AG09309 (cell line): ENCODE measurements at regions not wholly inside any gene's neighbourhood (a gene's known extent, or its start where the extent isn't known, plus 50 kb on each side); places are given as distances from the start of the nearest gene placed in this dataset.

ENCODE experiments used
- DNase-seq: peaks from one replicate; pipeline ENCODE4 v3.0.0-alpha.2; 2010; ENCODE audit warnings: low read depth
- H3K4me3 ChIP-seq: 2 replicates; pipeline ENCODE4 v1.5.1; 2011; ENCODE audit warnings: mild to moderate bottlenecking, low read depth, low read length, moderate library complexity; ENCODE audit not compliant: control insufficient read depth
- TF ChIP-seq, protein P1 (sequence below): IDR thresholded peaks from 2 replicates; pipeline ENCODE4 v1.5.1; 2011; ENCODE audit warnings: mild to moderate bottlenecking, low read depth, low read length, inconsistent platforms; ENCODE audit not compliant: insufficient read depth, control insufficient read depth; ENCODE audit errors: missing control alignments

DNA sequence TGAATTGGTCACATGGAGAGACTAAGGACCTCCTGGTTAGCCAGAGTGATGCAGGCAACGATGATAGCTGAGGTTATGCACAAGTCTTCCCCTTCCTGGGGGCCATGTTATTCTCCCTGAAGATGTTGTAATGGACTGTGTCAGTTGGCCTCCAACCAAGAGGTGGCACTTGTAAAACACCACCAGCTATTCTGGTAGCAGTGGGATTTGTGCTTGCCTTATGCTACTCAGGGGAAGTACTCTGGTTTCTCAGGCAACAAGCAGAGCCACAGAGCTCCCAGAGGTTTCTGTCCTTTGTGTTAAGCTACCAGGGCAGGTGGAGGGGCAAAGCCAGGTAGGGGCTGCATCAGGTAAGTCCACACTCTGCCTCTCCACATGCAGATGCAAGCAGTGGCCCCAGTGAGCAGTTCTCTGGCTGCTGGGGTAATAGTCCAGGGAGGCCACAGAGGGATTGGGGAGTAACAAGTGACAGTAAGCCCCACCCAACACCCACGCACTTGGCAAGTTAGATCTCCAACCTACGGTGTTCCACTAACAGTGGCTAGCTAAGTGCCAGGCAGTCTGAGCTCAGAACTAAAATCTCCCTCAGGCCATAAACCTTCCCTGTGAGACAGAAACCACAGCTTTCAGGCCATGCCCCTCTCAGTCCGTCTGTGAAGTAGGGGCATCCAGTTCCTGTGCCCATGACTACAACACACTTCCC, 99.7 kb downstream of the RND3 start:
- no peak for DNase-seq
- no peak overlapping the region for H3K4me3 ChIP-seq
- TF ChIP-seq, protein P1, sequence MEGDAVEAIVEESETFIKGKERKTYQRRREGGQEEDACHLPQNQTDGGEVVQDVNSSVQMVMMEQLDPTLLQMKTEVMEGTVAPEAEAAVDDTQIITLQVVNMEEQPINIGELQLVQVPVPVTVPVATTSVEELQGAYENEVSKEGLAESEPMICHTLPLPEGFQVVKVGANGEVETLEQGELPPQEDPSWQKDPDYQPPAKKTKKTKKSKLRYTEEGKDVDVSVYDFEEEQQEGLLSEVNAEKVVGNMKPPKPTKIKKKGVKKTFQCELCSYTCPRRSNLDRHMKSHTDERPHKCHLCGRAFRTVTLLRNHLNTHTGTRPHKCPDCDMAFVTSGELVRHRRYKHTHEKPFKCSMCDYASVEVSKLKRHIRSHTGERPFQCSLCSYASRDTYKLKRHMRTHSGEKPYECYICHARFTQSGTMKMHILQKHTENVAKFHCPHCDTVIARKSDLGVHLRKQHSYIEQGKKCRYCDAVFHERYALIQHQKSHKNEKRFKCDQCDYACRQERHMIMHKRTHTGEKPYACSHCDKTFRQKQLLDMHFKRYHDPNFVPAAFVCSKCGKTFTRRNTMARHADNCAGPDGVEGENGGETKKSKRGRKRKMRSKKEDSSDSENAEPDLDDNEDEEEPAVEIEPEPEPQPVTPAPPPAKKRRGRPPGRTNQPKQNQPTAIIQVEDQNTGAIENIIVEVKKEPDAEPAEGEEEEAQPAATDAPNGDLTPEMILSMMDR: no peak

DNA sequence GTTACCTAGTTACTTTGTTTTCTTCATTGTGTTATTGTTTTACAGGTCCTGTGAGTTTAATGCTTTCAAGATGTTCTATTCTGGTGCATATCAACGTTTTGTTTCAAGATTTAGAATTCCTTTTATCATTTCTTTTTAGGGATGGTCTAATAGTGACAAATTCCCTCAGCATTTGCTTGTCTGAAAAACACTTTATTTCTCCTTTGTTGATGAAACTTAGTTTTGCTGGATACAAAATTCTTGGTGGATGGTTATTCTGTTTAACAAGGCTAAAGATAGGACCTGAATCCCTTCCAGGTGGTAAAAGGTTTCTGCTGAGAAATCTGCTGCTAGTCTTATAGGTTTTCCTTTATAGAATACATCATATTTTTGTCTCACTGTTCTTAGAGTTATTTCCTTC, 102.3 kb downstream of the RND3 start:
- no peak overlapping the region for H3K4me3 ChIP-seq
- DNase-seq: no peak
- TF ChIP-seq, protein P1: no peak

DNA sequence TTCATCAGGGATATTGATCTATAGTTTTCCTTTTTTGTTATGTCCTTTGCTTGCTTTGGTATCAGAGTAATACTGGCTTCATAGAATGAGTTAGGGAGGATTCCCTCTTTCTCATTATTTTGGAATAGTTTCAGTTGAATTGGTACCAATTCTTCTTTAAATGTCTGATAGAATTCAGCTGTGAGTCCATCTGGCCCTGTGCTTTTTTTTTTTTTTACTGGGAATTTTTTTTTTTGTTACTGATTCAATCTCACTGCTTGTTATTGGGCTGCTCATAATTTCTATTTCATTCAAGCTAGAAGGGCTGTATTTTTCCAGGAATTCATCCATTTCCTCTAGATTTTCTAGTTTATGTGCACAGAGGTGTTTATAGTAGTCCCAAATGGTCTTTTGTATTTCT, 103.9 kb downstream of the RND3 start:
- no peak overlapping the region for H3K4me3 ChIP-seq
- TF ChIP-seq, protein P1: no peak
- no peak for DNase-seq

DNA sequence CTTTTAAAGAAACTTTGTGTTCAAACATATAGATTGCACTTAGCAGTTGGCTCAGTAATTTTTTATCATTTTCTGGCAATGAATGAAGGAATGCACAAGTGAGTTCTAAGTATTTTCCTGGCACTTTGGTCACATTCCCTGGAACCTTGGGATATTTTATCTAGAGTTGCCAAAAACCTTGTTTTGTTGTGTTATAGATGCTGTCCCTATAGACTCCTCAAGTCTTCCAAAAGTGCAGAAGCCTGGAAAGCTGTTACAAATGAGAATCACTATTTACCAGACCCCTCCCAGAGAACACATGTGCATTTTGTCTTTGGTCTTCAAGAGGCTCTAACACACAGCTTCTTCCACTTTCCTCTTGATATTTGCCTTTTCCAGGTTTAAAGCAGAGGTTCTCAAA, 108.3 kb downstream of the RND3 start:
- no peak overlapping the region for H3K4me3 ChIP-seq
- DNase-seq: no peak
- TF ChIP-seq, protein P1: no peak

DNA sequence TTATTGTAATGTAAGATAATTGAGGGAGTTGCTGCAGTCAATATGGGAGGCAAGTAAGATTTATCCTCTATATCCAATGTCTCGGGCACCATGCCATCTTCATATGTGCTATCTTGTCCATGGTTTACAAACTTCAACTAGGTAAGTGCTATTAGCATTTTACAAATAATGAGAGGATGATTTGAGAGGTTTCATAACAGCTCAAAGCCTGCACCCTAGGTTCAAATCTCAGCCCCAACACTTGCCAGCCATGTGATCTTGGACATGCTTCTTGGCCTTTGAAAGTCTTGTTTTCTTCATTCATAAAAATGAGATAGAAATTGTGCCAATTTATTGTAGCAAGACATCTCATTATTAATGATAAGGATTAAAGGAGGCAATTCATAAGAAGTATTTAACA, 108.8 kb downstream of the RND3 start:
- TF ChIP-seq, protein P1: no peak
- no peak for DNase-seq
- H3K4me3 ChIP-seq: no peak overlapping the region

DNA sequence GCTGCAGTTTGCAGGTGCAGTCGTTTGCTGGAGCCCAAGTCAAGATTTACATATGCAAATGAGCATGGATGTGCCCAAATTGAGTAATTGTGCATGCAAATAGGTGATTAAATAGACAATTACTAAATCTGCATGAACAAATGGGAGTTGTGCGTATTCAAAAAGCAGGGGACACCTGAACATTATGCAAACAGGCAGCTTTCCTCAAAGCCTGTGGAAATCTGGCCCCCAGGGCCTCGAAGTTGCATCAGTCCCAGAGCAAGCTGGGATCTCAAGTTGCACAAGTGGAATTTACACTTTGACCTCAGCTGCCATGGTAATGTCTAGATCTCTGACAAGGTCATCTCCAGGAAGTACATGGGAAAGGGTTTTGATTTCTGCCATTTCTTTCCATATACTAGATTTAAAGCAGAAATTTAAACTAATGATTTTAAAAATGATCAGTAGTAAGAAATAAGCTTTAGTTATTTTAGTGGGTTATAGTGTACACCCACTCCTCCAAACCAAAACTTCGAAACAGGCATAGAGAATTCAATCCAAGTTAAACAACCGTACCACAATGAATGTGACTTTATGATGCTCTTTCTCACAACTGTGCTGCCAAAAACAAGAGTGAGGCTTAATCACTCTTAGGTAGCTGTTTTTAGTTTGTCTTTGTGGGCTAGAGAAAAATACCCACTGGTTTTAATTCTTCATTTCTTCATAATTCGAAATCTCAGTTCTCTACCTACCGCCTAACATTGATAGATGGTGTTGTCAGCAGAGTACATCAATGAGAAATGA, 110.7 kb downstream of the RND3 start:
- TF ChIP-seq, protein P1: no peak
- H3K4me3 ChIP-seq: no peak overlapping the region
- peak; percentile 7 for DNase-seq
